Cardiac muscle cell (in vitro differentiated cells and primary cell): ENCODE measurements at regions not wholly inside any gene's neighbourhood (a gene's known extent, or its start where the extent isn't known, plus 50 kb on each side); places are given as distances from the start of the nearest gene placed in this dataset.
"Not testable (repeated sequence)": the region's sequence is repeated elsewhere in the genome, so short reads cannot be mapped to it uniquely, and the experiment has no call there.

Experiments used
- DNase-seq, 2 donors: peaks; one replicate each; pipeline versions ENCODE4 v3.0.0 to v3.0.0-alpha.2; 2010 to 2017; ENCODE audit warnings: low read depth in 1 of 2, low spot score in 1 of 2
- H3K27ac ChIP-seq: fragments of 200-600 bp; sonication (generic); 2 replicates; pipeline ENCODE4 v1.5.1; 2016
- H3K27me3 ChIP-seq: fragments of 200-600 bp; sonication (generic); 2 replicates; pipeline ENCODE4 v1.6.0; 2016; ENCODE audit warnings: control low read depth
- H3K36me3 ChIP-seq: fragments of 200-600 bp; sonication (generic); 2 replicates; pipeline ENCODE4 v1.5.1; 2016; ENCODE audit warnings: control low read depth
- H3K4me1 ChIP-seq: fragments of 200-600 bp; sonication (generic); 2 replicates; pipeline ENCODE4 v1.8.1; 2017; ENCODE audit warnings: low read depth, mild to moderate bottlenecking, mixed run types
- H3K4me3 ChIP-seq: fragments of 200-600 bp; sonication (generic); 2 replicates; pipeline ENCODE4 v1.5.1; 2016; ENCODE audit warnings: mild to moderate bottlenecking
- H3K9me3 ChIP-seq: fragments of 200-600 bp; sonication (generic); 2 replicates; pipeline ENCODE4 v1.5.1; 2017; ENCODE audit warnings: low read depth, mild to moderate bottlenecking, control low read depth
- TF ChIP-seq, protein P1 (sequence below): IDR thresholded peaks from 2 replicates; pipeline ENCODE4 v1.5.1; 2012; ENCODE audit warnings: low read depth, mild to moderate bottlenecking, low read length

GRCh38 chr5:67548520-67549295 is 352.1 kb upstream of the CD180 start:
- Histone ChIP-seq H3K4me1 (no peaks in the 10 kb centered on the region), H3K4me3 (no peak overlapping the region), H3K36me3 (no peaks in the 10 kb centered on the region), H3K27me3 (no peaks in the 10 kb centered on the region), H3K9me3 (no peaks in the 10 kb centered on the region), H3K27ac (no peak overlapping the region)
- TF ChIP-seq, protein P1, sequence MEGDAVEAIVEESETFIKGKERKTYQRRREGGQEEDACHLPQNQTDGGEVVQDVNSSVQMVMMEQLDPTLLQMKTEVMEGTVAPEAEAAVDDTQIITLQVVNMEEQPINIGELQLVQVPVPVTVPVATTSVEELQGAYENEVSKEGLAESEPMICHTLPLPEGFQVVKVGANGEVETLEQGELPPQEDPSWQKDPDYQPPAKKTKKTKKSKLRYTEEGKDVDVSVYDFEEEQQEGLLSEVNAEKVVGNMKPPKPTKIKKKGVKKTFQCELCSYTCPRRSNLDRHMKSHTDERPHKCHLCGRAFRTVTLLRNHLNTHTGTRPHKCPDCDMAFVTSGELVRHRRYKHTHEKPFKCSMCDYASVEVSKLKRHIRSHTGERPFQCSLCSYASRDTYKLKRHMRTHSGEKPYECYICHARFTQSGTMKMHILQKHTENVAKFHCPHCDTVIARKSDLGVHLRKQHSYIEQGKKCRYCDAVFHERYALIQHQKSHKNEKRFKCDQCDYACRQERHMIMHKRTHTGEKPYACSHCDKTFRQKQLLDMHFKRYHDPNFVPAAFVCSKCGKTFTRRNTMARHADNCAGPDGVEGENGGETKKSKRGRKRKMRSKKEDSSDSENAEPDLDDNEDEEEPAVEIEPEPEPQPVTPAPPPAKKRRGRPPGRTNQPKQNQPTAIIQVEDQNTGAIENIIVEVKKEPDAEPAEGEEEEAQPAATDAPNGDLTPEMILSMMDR, result no peak
- DNase-seq, result no peak

- H3K36me3 ChIP-seq, result no peaks in the 10 kb centered on the region
- DNase-seq, result no peak
- TF ChIP-seq, protein P1, result no peak
- H3K27ac ChIP-seq, result no peak overlapping the region
- no peaks in the 10 kb centered on the region for H3K4me1 ChIP-seq
- no peak overlapping the region for H3K4me3 ChIP-seq
- H3K9me3 ChIP-seq, result no peaks in the 10 kb centered on the region
- no peaks in the 10 kb centered on the region for H3K27me3 ChIP-seq
These were observed 351.1 kb upstream of the CD180 start for GRCh38 chr5:67547682-67548081.

GRCh38 chr5:67544942-67545341 is 348.3 kb upstream of the CD180 start:
- not testable (repeated sequence) for DNase-seq, H3K4me1 ChIP-seq, H3K4me3 ChIP-seq, H3K9me3 ChIP-seq, H3K36me3 ChIP-seq, H3K27me3 ChIP-seq, H3K27ac ChIP-seq

DNA sequence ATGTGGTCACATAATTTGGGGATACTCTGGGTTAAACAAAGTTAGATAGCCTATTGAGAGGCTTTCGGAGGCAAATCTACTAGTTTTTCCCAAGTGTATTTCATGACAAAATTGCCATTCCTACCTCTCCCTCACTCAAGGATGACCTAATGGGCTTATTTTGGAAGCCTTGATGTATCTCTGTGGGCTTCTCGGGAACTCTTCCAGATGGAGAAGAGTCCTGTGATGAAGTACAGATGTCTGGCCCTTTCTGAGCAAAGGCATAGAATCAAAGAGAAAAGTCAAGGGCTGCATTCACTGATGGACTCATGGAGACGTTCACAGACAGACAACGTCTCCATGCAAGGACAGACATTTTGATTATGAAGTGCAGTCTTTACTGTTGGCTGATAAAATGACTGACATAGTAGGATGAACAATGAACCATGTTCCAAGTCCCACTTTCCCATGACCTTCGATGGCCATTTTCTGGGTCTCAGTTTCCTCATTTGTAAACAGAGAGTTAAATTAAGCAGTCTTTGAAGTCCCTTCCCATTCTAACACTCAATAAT is 347.2 kb upstream of the CD180 start:
- no peak for DNase-seq
- Histone ChIP-seq H3K9me3 (no peaks in the 10 kb centered on the region), H3K27ac (no peak overlapping the region), H3K27me3 (no peaks in the 10 kb centered on the region), H3K4me1 (peaks cover 4% of the 10 kb centered on the region), H3K36me3 (no peaks in the 10 kb centered on the region), H3K4me3 (no peak overlapping the region)
- TF ChIP-seq, protein P1, result no peak

- H3K4me1 ChIP-seq, result peaks cover 16% of the 10 kb centered on the region
- no peak for DNase-seq
- no peaks in the 10 kb centered on the region for H3K36me3 ChIP-seq
- H3K27ac ChIP-seq, result no peak overlapping the region
- H3K27me3 ChIP-seq, result no peaks in the 10 kb centered on the region
- H3K9me3 ChIP-seq, result no peaks in the 10 kb centered on the region
- TF ChIP-seq, protein P1, result no peak
- no peak overlapping the region for H3K4me3 ChIP-seq
These were observed 345.9 kb upstream of the CD180 start for GRCh38 chr5:67542479-67542878.

DNA sequence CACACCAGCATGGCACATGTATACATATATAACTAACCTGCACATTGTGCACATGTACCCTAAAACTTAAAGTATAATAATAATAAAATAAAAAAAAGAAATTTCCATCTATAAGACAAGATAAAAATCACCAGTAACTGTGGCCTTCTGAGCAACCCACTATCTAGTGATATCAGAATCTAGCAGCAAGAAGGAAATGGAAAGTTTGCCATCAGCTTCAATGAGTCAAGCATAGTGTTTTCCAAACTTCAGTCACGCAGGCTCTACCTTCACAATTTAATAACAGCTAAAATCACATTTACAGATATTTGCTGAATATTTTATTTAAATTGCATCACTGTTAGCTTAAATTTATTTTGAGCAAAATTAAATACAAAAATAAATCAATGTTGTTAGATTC is 345.3 kb upstream of the CD180 start:
- TF ChIP-seq, protein P1, result no peak

More for the DNA sequence above, 345.3 kb upstream of the CD180 start:
- Histone ChIP-seq H3K27ac (no peak overlapping the region), H3K9me3 (no peaks in the 10 kb centered on the region), H3K36me3 (no peaks in the 10 kb centered on the region), H3K4me3 (no peak overlapping the region), H3K27me3 (no peaks in the 10 kb centered on the region), H3K4me1 (peaks cover 21% of the 10 kb centered on the region)
- DNase-seq, result no peak
